Fibroblast of lung (primary cell): ENCODE measurements at regions not wholly inside any gene's neighbourhood (a gene's known extent, or its start where the extent isn't known, plus 50 kb on each side); places are given as distances from the start of the nearest gene placed in this dataset.

Source experiments
- CTCF ChIP-seq, 2 donors: IDR thresholded peaks in 1 of 2; conservative IDR thresholded peaks in 1 of 2; 1 replicate in 1 of 2; 2 replicates in 1 of 2; pipeline ENCODE4 v1.5.1; 2011 to 2012; ENCODE audit warnings: low read length in 2 of 2, control low read depth in 1 of 2, inconsistent platforms in 1 of 2, low read depth in 1 of 2, mild to moderate bottlenecking in 1 of 2
- EZH2 ChIP-seq: IDR thresholded peaks from 2 replicates; pipeline ENCODE4 v1.5.1; 2012; ENCODE audit warnings: low read length, control low read depth, mild to moderate bottlenecking; ENCODE audit errors: missing control alignments

GRCh38 chr3:28053759-28054158 is 187.7 kb upstream of the CMC1 start:
- TF ChIP-seq CTCF (conservative IDR thresholded peaks at IDR 0.05 in 1 of 2, IDR thresholded peaks at IDR 0.05 in 1 of 2; ENCODE audit: low read depth in 1 of 2, low read length in 2 of 2) (no peak), EZH2 (no peak)
